ENCODE measurements at regions not wholly inside any gene's neighbourhood (a gene's known extent, or its start where the extent isn't known, plus 50 kb on each side); places are given as distances from the start of the nearest gene placed in this dataset.

DNA sequence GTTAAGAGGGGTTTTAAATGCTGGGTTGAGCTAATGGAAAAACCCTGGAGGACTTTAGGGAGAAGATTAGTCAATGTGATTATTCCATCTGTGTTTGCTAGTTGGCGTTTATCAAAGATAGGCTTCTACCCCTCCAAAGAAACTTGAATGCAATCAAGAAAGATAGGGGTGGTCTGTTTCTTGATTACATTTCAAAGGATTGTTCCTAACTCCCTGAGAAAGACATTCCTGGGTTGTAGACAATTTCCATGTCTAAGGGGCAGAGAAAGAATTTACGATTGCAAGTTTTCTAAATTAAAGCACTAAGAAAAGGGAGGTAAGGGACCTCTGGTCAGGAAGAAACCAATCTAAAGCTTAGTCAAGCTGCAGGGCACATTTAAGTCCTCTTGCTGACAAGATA, 2268.7 kb downstream of the LRRC4C start:
- Histone ChIP-seq H4K20me1 (ENCODE audit: insufficient read depth, low read length) (no peaks in the 10 kb centered on the region), H2AFZ (ENCODE audit: low read length) (no peak overlapping the region), H3K27me3 (ENCODE audit: control insufficient read depth in 1 of 2, insufficient read depth in 2 of 2, low read length in 2 of 2) (no peaks in the 10 kb centered on the region), H3K4me1 (ENCODE audit: insufficient read depth, low read length) (no peaks in the 10 kb centered on the region), H3K9me3 (ENCODE audit: low read length) (no peaks in the 10 kb centered on the region; the same call in 1 of the 2 replicates), H3K4me2 (ENCODE audit: low read depth, low read length) (no peak overlapping the region), H3K4me3 (replicated peaks in 1 of 3; ENCODE audit: insufficient read depth in 1 of 3, low read depth in 2 of 3, low read length in 3 of 3) (no peak overlapping the region), H3K9ac (ENCODE audit: insufficient read depth, low read depth, low read length) (no peak overlapping the region), H3K79me2 (ENCODE audit: insufficient read depth, low read length) (no peaks in the 10 kb centered on the region), H3K36me3 (replicated peaks in 1 of 2; ENCODE audit: control insufficient read depth in 1 of 2, insufficient read depth in 2 of 2, low read length in 2 of 2) (no peaks in the 10 kb centered on the region), H3K27ac (ENCODE audit: extremely low read length, insufficient read depth, low read length) (no peak overlapping the region)
- ATAC-seq (no peak), DNase-seq (ENCODE audit: low spot score) (no peak), FAIRE-seq (no peak)
- no TSS peak for BruUV-seq (replicated peaks)
- 2% methylated on average over 2 of the region's 2 CpGs for WGBS (ENCODE audit: low lambda C conversion rate)
- intact Hi-C loops (cut with micrococcal nuclease; ENCODE audit: unreplicated experiment) (no loop called here), in situ Hi-C loops (cut with HindIII; ENCODE audit: extremely low pct_ligation_motif_present, low pct_unique_long_range_greater_than_20kb) (no loop called here)
- CTCF ChIA-PET (ENCODE audit: low intra/inter-chr PET ratio, low total read pairs) = no interaction called here
- TF ChIP-seq, protein P1, sequence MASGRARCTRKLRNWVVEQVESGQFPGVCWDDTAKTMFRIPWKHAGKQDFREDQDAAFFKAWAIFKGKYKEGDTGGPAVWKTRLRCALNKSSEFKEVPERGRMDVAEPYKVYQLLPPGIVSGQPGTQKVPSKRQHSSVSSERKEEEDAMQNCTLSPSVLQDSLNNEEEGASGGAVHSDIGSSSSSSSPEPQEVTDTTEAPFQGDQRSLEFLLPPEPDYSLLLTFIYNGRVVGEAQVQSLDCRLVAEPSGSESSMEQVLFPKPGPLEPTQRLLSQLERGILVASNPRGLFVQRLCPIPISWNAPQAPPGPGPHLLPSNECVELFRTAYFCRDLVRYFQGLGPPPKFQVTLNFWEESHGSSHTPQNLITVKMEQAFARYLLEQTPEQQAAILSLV (CRISPR knock-in tag; IDR thresholded peaks at IDR 0.05; ENCODE audit: borderline replicate concordance) = no peak
- TF ChIP-seq MAFG (CRISPR knock-in tag; IDR thresholded peaks at IDR 0.05) (no peak), ZNF333 (CRISPR knock-in tag; IDR thresholded peaks at IDR 0.05; ENCODE audit: borderline replicate concordance) (no peak), RBFOX2 (IDR thresholded peaks at IDR 0.05; ENCODE audit: low read depth, low read length) (no peak), ZNF460 (CRISPR knock-in tag; IDR thresholded peaks at IDR 0.05; ENCODE audit: borderline replicate concordance) (no peak), SMAD9 (CRISPR knock-in tag; IDR thresholded peaks at IDR 0.05) (no peak), GATA4 (IDR thresholded peaks at IDR 0.05; ENCODE audit: borderline replicate concordance, low read depth) (no peak), NR3C1 (CRISPR knock-in tag; IDR thresholded peaks at IDR 0.05) (no peak), ZNF605 (CRISPR knock-in tag; IDR thresholded peaks at IDR 0.05) (no peak), SRF (IDR thresholded peaks at IDR 0.05; ENCODE audit: low read depth, low read length) (no peak), TAF1 (CRISPR knock-in tag; IDR thresholded peaks at IDR 0.05) (no peak), ZNF678 (CRISPR knock-in tag; IDR thresholded peaks at IDR 0.05) (no peak), BHLHE40 (IDR thresholded peaks at IDR 0.05; ENCODE audit: low read length) (no peak)
- TF ChIP-seq, protein P2, sequence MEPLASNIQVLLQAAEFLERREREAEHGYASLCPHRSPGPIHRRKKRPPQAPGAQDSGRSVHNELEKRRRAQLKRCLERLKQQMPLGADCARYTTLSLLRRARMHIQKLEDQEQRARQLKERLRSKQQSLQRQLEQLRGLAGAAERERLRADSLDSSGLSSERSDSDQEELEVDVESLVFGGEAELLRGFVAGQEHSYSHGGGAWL (CRISPR knock-in tag; IDR thresholded peaks at IDR 0.05) = no peak
- TF ChIP-seq, protein P3, sequence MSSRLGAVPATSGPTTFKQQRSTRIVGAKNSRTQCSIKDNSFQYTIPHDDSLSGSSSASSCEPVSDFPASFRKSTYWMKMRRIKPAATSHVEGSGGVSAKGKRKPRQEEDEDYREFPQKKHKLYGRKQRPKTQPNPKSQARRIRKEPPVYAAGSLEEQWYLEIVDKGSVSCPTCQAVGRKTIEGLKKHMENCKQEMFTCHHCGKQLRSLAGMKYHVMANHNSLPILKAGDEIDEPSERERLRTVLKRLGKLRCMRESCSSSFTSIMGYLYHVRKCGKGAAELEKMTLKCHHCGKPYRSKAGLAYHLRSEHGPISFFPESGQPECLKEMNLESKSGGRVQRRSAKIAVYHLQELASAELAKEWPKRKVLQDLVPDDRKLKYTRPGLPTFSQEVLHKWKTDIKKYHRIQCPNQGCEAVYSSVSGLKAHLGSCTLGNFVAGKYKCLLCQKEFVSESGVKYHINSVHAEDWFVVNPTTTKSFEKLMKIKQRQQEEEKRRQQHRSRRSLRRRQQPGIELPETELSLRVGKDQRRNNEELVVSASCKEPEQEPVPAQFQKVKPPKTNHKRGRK (CRISPR knock-in tag; IDR thresholded peaks at IDR 0.05) = no peak
- TF ChIP-seq, protein P4, sequence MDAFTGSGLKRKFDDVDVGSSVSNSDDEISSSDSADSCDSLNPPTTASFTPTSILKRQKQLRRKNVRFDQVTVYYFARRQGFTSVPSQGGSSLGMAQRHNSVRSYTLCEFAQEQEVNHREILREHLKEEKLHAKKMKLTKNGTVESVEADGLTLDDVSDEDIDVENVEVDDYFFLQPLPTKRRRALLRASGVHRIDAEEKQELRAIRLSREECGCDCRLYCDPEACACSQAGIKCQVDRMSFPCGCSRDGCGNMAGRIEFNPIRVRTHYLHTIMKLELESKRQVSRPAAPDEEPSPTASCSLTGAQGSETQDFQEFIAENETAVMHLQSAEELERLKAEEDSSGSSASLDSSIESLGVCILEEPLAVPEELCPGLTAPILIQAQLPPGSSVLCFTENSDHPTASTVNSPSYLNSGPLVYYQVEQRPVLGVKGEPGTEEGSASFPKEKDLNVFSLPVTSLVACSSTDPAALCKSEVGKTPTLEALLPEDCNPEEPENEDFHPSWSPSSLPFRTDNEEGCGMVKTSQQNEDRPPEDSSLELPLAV (CRISPR knock-in tag; conservative IDR thresholded peaks at IDR 0.05; ENCODE audit: low read depth) = no peak
- POLR2A ChIA-PET = no interaction called here

Data from HepG2 (cell line).